H9 (cell line): ENCODE measurements at regions not wholly inside any gene's neighbourhood (a gene's known extent, or its start where the extent isn't known, plus 50 kb on each side); places are given as distances from the start of the nearest gene placed in this dataset.

ENCODE experiments used
- DNase-seq: peaks from one replicate; pipeline ENCODE4 v3.0.0-alpha.2; 2017
- H2AFZ ChIP-seq: one replicate; pipeline ENCODE4 v1.6.1; 2013; ENCODE audit warnings: mild to moderate bottlenecking, low read length, control low read depth, moderate library complexity
- H2AK5ac ChIP-seq: 2 replicates; pipeline ENCODE4 v1.6.1; 2013; ENCODE audit warnings: low read length, control low read depth, mixed read lengths; ENCODE audit not compliant: insufficient read length
- H2BK120ac ChIP-seq: one replicate; pipeline ENCODE4 v1.6.1; 2013; ENCODE audit warnings: low read depth, mild to moderate bottlenecking, low read length, control low read depth, inconsistent platforms; ENCODE audit not compliant: poor library complexity, severe bottlenecking
- H2BK12ac ChIP-seq: 2 replicates; pipeline ENCODE4 v1.6.1; 2013; ENCODE audit warnings: low read length, control low read depth, mixed read lengths, low read depth; ENCODE audit not compliant: insufficient read length
- H2BK15ac ChIP-seq: 2 replicates; pipeline ENCODE4 v1.6.1; 2013; ENCODE audit warnings: low read depth, low read length, control low read depth
- H2BK20ac ChIP-seq: one replicate; pipeline ENCODE4 v1.6.1; 2013; ENCODE audit warnings: low read depth, mild to moderate bottlenecking, low read length, control low read depth, inconsistent platforms; ENCODE audit not compliant: poor library complexity, severe bottlenecking
- H2BK5ac ChIP-seq: 2 replicates; pipeline ENCODE4 v1.6.1; 2013; ENCODE audit warnings: low read length, control low read depth, mixed read lengths; ENCODE audit not compliant: insufficient read length
- H3K14ac ChIP-seq: 2 replicates; pipeline ENCODE4 v1.6.1; 2013; ENCODE audit warnings: low read length, control low read depth; ENCODE audit not compliant: insufficient read depth
- H3K18ac ChIP-seq: 2 replicates; pipeline ENCODE4 v1.6.1; 2013; ENCODE audit warnings: low read depth, mild to moderate bottlenecking, mixed read lengths, low read length, control low read depth; ENCODE audit not compliant: insufficient read length
- H3K23ac ChIP-seq: 2 replicates; pipeline ENCODE4 v1.6.1; 2013; ENCODE audit warnings: low read length, control low read depth, mixed read lengths, low read depth; ENCODE audit not compliant: insufficient read length
- H3K23me2 ChIP-seq: 2 replicates; pipeline ENCODE4 v1.6.1; 2013; ENCODE audit warnings: low read depth, mild to moderate bottlenecking, mixed read lengths, low read length, control low read depth; ENCODE audit not compliant: insufficient read length, poor library complexity, severe bottlenecking
- H3K27ac ChIP-seq: 2 replicates; pipeline ENCODE4 v1.5.1; 2013; ENCODE audit warnings: low read length, control low read depth, mixed read lengths, low read depth; ENCODE audit not compliant: insufficient read length
- H3K27me3 ChIP-seq: 2 replicates; pipeline ENCODE4 v1.6.1; 2013; ENCODE audit warnings: low read length, control low read depth, inconsistent platforms; ENCODE audit not compliant: insufficient read depth
- H3K4ac ChIP-seq: 2 replicates; pipeline ENCODE4 v1.6.1; 2013; ENCODE audit warnings: low read depth, mild to moderate bottlenecking, control low read depth, inconsistent platforms, low read length, moderate library complexity
- H3K4me1 ChIP-seq: 2 replicates; pipeline ENCODE4 v1.6.1; 2013; ENCODE audit warnings: low read length, control low read depth, inconsistent platforms; ENCODE audit not compliant: insufficient read depth
- H3K4me2 ChIP-seq: 2 replicates; pipeline ENCODE4 v1.6.1; 2013; ENCODE audit warnings: low read length, control low read depth, mixed read lengths; ENCODE audit not compliant: insufficient read length, insufficient read depth
- H3K56ac ChIP-seq: 2 replicates; pipeline ENCODE4 v1.6.1; 2013; ENCODE audit warnings: low read depth, mild to moderate bottlenecking, mixed read lengths, low read length, control low read depth; ENCODE audit not compliant: insufficient read length
- H3K79me1 ChIP-seq: 2 replicates; pipeline ENCODE4 v1.6.1; 2013; ENCODE audit warnings: low read depth, mild to moderate bottlenecking, moderate library complexity, low read length, control low read depth, inconsistent platforms; ENCODE audit not compliant: insufficient read depth, poor library complexity, severe bottlenecking
- H3K79me2 ChIP-seq: 2 replicates; pipeline ENCODE4 v1.6.1; 2013; ENCODE audit warnings: low read length, control low read depth, inconsistent platforms; ENCODE audit not compliant: insufficient read depth
- H3K9ac ChIP-seq: 2 replicates; pipeline ENCODE4 v1.6.1; 2013; ENCODE audit warnings: low read length, control low read depth, mixed read lengths; ENCODE audit not compliant: insufficient read length; ENCODE audit errors: extremely low read depth
- H3K9me3 ChIP-seq: one replicate; pipeline ENCODE4 v1.6.1; 2013; ENCODE audit warnings: low read depth, low read length, inconsistent platforms; ENCODE audit not compliant: control insufficient read depth
- H3T11ph ChIP-seq: one replicate; pipeline ENCODE4 v1.6.1; 2013; ENCODE audit warnings: mild to moderate bottlenecking, low read length, control low read depth, inconsistent platforms
- H4K20me1 ChIP-seq: one replicate; pipeline ENCODE4 v1.6.1; 2013; ENCODE audit not compliant: control insufficient read depth, insufficient read length, insufficient read depth
- H4K5ac ChIP-seq: 2 replicates; pipeline ENCODE4 v1.6.1; 2013; ENCODE audit warnings: low read depth, mild to moderate bottlenecking, mixed read lengths, low read length, control low read depth; ENCODE audit not compliant: insufficient read length
- H4K8ac ChIP-seq: replicated peaks from 2 replicates; pipeline ENCODE4 v1.6.1; 2013; ENCODE audit warnings: low read length, control low read depth, mixed read lengths, low read depth; ENCODE audit not compliant: insufficient read length
- H4K91ac ChIP-seq: 2 replicates; pipeline ENCODE4 v1.6.1; 2013; ENCODE audit warnings: low read depth, mild to moderate bottlenecking, moderate library complexity, mixed read lengths, low read length, control low read depth; ENCODE audit not compliant: insufficient read length
- H3K27ac Mint-ChIP-seq, 3 experiments: 2 replicates in 2 of 3; 3 replicates in 1 of 3; pipeline ENCODE4 v1.8.0; 2020 to 2021; ENCODE audit warnings: mixed read lengths in 3 of 3, mild to moderate bottlenecking in 1 of 3, moderate library complexity in 1 of 3
- H3K27me3 Mint-ChIP-seq: 2 replicates; pipeline ENCODE4 v1.8.0; 2021; ENCODE audit warnings: low read depth, mild to moderate bottlenecking, moderate library complexity, mixed read lengths
- H3K36me3 Mint-ChIP-seq, 3 experiments: 2 replicates in 2 of 3; 3 replicates in 1 of 3; pipeline ENCODE4 v1.8.0; 2020 to 2021; ENCODE audit warnings: low read depth in 3 of 3, mixed read lengths in 3 of 3; ENCODE audit not compliant: insufficient read depth in 1 of 3
- H3K4me1 Mint-ChIP-seq, 2 experiments: 2 replicates each; pipeline ENCODE4 v1.8.0; 2020; ENCODE audit warnings: mixed read lengths in 2 of 2
- H3K4me3 Mint-ChIP-seq, 2 experiments: 2 replicates in 1 of 2; 3 replicates in 1 of 2; pipeline ENCODE4 v1.8.0; 2020 to 2021; ENCODE audit warnings: mild to moderate bottlenecking in 2 of 2, mixed read lengths in 2 of 2, moderate library complexity in 1 of 2
- H3K9me3 Mint-ChIP-seq, 2 experiments: 2 replicates in 1 of 2; 3 replicates in 1 of 2; pipeline ENCODE4 v1.8.0; 2020; ENCODE audit warnings: mild to moderate bottlenecking in 2 of 2, mixed read lengths in 2 of 2, moderate library complexity in 1 of 2
- CTCF ChIP-seq: fragments of 200-600 bp; sonication (generic); conservative IDR thresholded peaks from 3 replicates; pipeline ENCODE4 v1.8.0; 2021; ENCODE audit warnings: antibody characterized with exemption, mild to moderate bottlenecking
- WGBS: extraction: QIAGEN DNeasy Blood & Tissue Kit; methylation state at CpG from one replicate; pipeline ENCODE4 v1.1.7; 2013; ENCODE audit warnings: missing lambda C conversion rate, low lambda C conversion rate, mixed read lengths; ENCODE audit not compliant: insufficient read length; ENCODE audit errors: extremely low coverage; 5-methylcytosine and 5-hydroxymethylcytosine counted together

- no peaks in the 10 kb centered on the region for H3K4me1 ChIP-seq
- H2AK5ac ChIP-seq, result no peak overlapping the region
- H2BK12ac ChIP-seq, result no peak overlapping the region
- Mint-ChIP-seq H3K4me1 (peaks cover 8 to 14% of the 10 kb centered on the region in 2 experiments), H3K4me3 (no peak overlapping the region), H3K27me3 (no peaks in the 10 kb centered on the region), H3K36me3 (no peaks in the 10 kb centered on the region), H3K27ac (no peak overlapping the region), H3K9me3 (no peaks in the 10 kb centered on the region)
- no peaks in the 10 kb centered on the region for H3K9me3 ChIP-seq
- H3K27ac ChIP-seq, result no peak overlapping the region
- H4K5ac ChIP-seq, result no peak overlapping the region
- WGBS, result no CpG with 5 or more reads among the region's 1 CpG
- H3K4me2 ChIP-seq, result no peak overlapping the region
- no peak overlapping the region for H2BK120ac ChIP-seq
- H4K8ac ChIP-seq, result no peak overlapping the region
- H4K91ac ChIP-seq, result no peak overlapping the region
- no peak overlapping the region for H3T11ph ChIP-seq
- H3K23ac ChIP-seq, result no peak overlapping the region
- no peak overlapping the region for H2BK5ac ChIP-seq
- no peak for TF ChIP-seq CTCF
- H2BK20ac ChIP-seq, result no peak overlapping the region
- H3K79me1 ChIP-seq, result no peaks in the 10 kb centered on the region
- no peak for DNase-seq
- no peak overlapping the region for H3K4ac ChIP-seq
- H3K79me2 ChIP-seq, result no peaks in the 10 kb centered on the region
- H3K56ac ChIP-seq, result no peak overlapping the region
- H3K18ac ChIP-seq, result no peak overlapping the region
- H3K27me3 ChIP-seq, result no peaks in the 10 kb centered on the region
- no peaks in the 10 kb centered on the region for H4K20me1 ChIP-seq
- H3K23me2 ChIP-seq, result no peaks in the 10 kb centered on the region
- H3K9ac ChIP-seq, result no peak overlapping the region
- no peak overlapping the region for H2BK15ac ChIP-seq
- no peak overlapping the region for H2AFZ ChIP-seq
- H3K14ac ChIP-seq, result no peak overlapping the region
These were observed 790.9 kb upstream of the GCFC2 start for GRCh38 chr2:76501641-76502040.
